ENCODE measurements at regions not wholly inside any gene's neighbourhood (a gene's known extent, or its start where the extent isn't known, plus 50 kb on each side); places are given as distances from the start of the nearest gene placed in this dataset.
"Not testable (repeated sequence)": the region's sequence is repeated elsewhere in the genome, so short reads cannot be mapped to it uniquely, and the experiment has no call there.

DNA sequence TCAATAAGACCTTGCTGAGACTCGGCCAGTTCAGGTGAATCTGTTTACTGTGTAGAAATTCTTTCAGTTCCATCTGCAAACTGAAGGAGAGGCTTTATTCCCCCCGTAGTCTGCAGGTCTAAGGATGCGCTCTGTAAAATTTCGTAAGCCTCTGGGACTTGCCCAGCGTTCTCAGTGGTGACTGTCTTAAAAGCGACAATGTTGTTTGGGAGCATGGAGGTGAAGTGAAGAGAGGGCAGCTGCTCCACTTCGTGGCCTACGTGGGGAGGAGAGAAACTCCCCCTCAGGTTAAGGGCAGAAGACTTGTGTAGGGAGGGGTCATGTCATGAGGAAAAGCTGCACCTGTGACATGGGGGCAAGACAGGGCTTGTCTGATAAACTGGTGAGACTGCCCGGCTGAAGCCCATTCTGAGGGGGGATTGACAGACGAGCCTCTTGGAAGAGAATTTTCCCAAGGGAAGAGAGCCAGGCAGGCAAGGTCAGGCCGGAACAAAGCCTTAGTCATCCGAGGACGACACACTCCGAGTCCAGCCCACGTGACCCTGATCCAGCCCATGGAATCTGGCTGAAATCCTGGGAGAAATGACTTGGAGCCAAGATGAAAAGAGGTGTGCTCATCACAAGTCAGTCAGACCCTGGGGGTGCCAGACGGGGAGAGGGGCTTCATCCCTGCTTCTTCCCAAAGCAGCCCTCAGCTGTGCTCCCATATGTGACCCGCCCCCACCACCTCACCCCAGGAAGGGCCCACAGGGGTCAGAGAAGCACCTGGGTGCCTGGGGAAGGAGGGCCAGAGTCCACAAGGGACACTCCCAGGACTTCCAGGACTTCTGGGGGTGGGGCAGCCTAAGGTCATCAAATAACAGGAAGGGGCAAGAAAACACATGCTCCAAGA lies 88.5 kb upstream of the SH3BP4 start:
- DNase-seq (ENCODE audit: low spot score) = no peak
- TF ChIP-seq, protein P1, sequence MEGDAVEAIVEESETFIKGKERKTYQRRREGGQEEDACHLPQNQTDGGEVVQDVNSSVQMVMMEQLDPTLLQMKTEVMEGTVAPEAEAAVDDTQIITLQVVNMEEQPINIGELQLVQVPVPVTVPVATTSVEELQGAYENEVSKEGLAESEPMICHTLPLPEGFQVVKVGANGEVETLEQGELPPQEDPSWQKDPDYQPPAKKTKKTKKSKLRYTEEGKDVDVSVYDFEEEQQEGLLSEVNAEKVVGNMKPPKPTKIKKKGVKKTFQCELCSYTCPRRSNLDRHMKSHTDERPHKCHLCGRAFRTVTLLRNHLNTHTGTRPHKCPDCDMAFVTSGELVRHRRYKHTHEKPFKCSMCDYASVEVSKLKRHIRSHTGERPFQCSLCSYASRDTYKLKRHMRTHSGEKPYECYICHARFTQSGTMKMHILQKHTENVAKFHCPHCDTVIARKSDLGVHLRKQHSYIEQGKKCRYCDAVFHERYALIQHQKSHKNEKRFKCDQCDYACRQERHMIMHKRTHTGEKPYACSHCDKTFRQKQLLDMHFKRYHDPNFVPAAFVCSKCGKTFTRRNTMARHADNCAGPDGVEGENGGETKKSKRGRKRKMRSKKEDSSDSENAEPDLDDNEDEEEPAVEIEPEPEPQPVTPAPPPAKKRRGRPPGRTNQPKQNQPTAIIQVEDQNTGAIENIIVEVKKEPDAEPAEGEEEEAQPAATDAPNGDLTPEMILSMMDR (IDR thresholded peaks at IDR 0.05; ENCODE audit: extremely low read depth, insufficient read depth, missing control alignments) = no peak
- in situ Hi-C loops (cut with MboI; ENCODE audit: low pct_unique_long_range_greater_than_20kb, low sequenced_read_pairs, unreplicated experiment) = no loop called here

GRCh38 chr2:234861841-234862735 lies 89.7 kb upstream of the SH3BP4 start:
- in situ Hi-C loops (cut with MboI; ENCODE audit: low pct_unique_long_range_greater_than_20kb, low sequenced_read_pairs, unreplicated experiment) = no loop called here
- TF ChIP-seq, protein P1 (IDR thresholded peaks at IDR 0.05; ENCODE audit: extremely low read depth, insufficient read depth, missing control alignments) = no peak
- DNase-seq (ENCODE audit: low spot score) = no peak

GRCh38 chr2:234859330-234859872 lies 92.4 kb upstream of the SH3BP4 start:
- in situ Hi-C loops (cut with MboI; ENCODE audit: low pct_unique_long_range_greater_than_20kb, low sequenced_read_pairs, unreplicated experiment); DNase-seq (ENCODE audit: low spot score): not testable (repeated sequence)

DNA sequence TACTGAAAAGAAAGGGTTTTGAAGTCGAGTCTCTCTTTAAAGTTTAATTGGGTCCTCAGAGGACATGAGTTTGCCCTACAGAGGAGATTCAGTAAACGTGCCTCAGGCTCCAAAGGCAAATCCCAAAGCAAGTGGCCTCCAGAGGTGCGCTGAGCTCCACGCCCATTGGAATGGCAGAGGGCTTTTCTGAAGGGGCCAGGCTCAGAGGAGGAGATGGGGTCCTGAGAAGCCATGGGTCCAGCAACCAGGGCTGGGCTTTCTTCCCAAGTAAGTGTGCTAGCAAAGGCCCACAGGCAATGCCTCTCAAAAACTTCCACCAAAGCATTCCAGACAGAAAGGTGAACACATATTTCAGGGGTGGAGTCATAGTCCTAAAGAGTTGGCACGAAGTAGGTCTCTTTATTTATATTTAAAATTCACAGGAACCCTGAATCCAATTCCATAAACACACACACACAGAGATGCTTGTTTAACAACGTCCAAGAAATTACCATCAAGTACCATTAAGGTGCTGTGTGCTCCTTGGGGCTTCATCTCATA lies 93.0 kb upstream of the SH3BP4 start:
- TF ChIP-seq, protein P1 (IDR thresholded peaks at IDR 0.05; ENCODE audit: extremely low read depth, insufficient read depth, missing control alignments) = no peak
- no peak for DNase-seq (ENCODE audit: low spot score)
- in situ Hi-C loops (cut with MboI; ENCODE audit: low pct_unique_long_range_greater_than_20kb, low sequenced_read_pairs, unreplicated experiment) = no loop called here

DNA sequence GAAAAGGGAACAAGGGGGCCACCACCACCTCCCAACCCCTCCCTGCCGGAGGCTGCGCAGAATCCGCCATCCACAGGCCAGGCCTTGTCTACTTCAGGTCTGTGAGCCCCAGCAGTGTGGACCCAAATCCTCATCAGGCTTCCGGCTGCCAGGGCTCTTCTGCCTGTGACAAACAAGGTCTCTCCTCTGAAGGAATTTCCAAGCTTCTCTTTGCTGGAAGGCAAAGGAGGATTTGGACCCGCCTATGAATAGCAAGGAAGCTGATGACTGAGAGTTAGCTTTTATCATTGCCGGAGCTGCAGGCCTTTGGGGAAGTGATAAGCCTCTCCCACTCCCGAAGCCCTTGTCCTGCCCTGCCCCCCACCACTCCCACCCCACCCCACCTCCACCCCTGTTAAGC lies 93.7 kb upstream of the SH3BP4 start:
- DNase-seq (ENCODE audit: low spot score) = no peak
- in situ Hi-C loops (cut with MboI; ENCODE audit: low pct_unique_long_range_greater_than_20kb, low sequenced_read_pairs, unreplicated experiment) = no loop called here
- TF ChIP-seq, protein P1 (IDR thresholded peaks at IDR 0.05; ENCODE audit: extremely low read depth, insufficient read depth, missing control alignments) = no peak

DNA sequence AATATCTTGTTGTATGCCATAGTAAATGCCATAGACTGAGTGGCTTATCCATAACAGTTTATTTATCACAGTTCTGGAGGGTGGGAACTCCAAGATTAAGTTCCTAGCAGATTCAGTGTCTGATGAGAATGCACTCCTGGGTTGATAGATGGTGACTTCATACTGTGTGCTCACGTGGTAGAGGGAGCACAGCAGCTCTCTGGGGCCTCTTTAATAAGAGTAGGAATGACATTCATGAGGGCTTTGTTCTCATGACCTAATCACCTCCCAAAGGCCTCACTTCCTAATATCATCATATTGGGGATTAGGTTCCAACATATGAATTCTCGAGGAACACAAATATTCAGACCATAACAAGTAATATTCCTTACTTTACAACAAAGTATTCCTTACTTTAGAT lies 98.1 kb upstream of the SH3BP4 start:
- DNase-seq (ENCODE audit: low spot score) = no peak
- in situ Hi-C loops (cut with MboI; ENCODE audit: low pct_unique_long_range_greater_than_20kb, low sequenced_read_pairs, unreplicated experiment) = no loop called here
- TF ChIP-seq, protein P1 (IDR thresholded peaks at IDR 0.05; ENCODE audit: extremely low read depth, insufficient read depth, missing control alignments) = no peak

All from GM13977 (cell line).